ENCODE measurements at regions not wholly inside any gene's neighbourhood (a gene's known extent, or its start where the extent isn't known, plus 50 kb on each side); places are given as distances from the start of the nearest gene placed in this dataset.
A peak's percentile ranks its signal among the peaks of the same experiment; 100 is the strongest.

GRCh38 chr1:106047210-106047609 lies 1009.3 kb upstream of the PRMT6 start:
- Histone ChIP-seq H3K4me1 (ENCODE audit: control insufficient read depth, extremely low read depth, insufficient read depth, low read length) (no peaks in the 10 kb centered on the region), H2AFZ (ENCODE audit: low read depth, low read length) (no peak overlapping the region), H3K79me2 (ENCODE audit: control insufficient read depth, insufficient read depth, low read length) (no peaks in the 10 kb centered on the region), H3K9ac (replicated peaks; ENCODE audit: extremely low read depth, insufficient read depth, low read length) (no peak overlapping the region), H3K36me3 (ENCODE audit: control insufficient read depth in 2 of 2, extremely low read depth in 1 of 2, insufficient read depth in 2 of 2, low read length in 2 of 2) (no peaks in the 10 kb centered on the region), H3K9me1 (replicated peaks; ENCODE audit: control insufficient read depth, extremely low read depth, insufficient read depth, low read length) (no peaks in the 10 kb centered on the region), H3K9me3 (replicated peaks; ENCODE audit: control insufficient read depth, insufficient read depth, low read length) (peaks cover 2% of the 10 kb centered on the region), H3K4me3 (replicated peaks in 1 of 3; ENCODE audit: insufficient read depth in 1 of 3, low read depth in 1 of 3, low read length in 3 of 3) (no peak overlapping the region), H4K20me1 (replicated peaks; ENCODE audit: control insufficient read depth, extremely low read depth, insufficient read depth, low read length) (no peaks in the 10 kb centered on the region), H3K27me3 (ENCODE audit: control insufficient read depth in 2 of 2, insufficient read depth in 2 of 2, low read length in 2 of 2) (no peaks in the 10 kb centered on the region), H3K4me2 (ENCODE audit: insufficient read depth, low read length) (no peak overlapping the region), H3K27ac (ENCODE audit: insufficient read depth, low read depth, low read length) (no peak overlapping the region)
- peak; percentile 50 for FAIRE-seq
- intact Hi-C loops (cut with micrococcal nuclease), result no loop called here
- dilution Hi-C loops (cut with MboI; ENCODE audit: extremely low pct_ligation_motif_present, low sequenced_read_pairs), result no loop called here
- no TSS peak for BruUV-seq (replicated peaks)
- ChIA-PET POLR2A (no interaction called here), CTCF (no interaction called here)
- DNase-seq (ENCODE audit: low read depth, low spot score), result no peak
- TF ChIP-seq FOS (IDR thresholded peaks at IDR 0.05; ENCODE audit: borderline replicate concordance, insufficient read depth, low read length) (no peak), JUN (IDR thresholded peaks at IDR 0.05; ENCODE audit: borderline replicate concordance, insufficient read depth, insufficient read length, low read depth) (no peak), MAX (IDR thresholded peaks at IDR 0.05; ENCODE audit: insufficient read depth, insufficient read length) (no peak), POLR2AphosphoS5 (IDR thresholded peaks at IDR 0.05; ENCODE audit: insufficient read depth, low read depth, low read length) (no peak), MYC (IDR thresholded peaks at IDR 0.05; ENCODE audit: low read depth, low read length) (no peak), EZH2 (IDR thresholded peaks at IDR 0.05; ENCODE audit: borderline replicate concordance, low read depth, low read length, severe bottlenecking) (no peak), POLR2A (IDR thresholded peaks at IDR 0.05; ENCODE audit: low read depth, low read length) (no peak), GATA2 (IDR thresholded peaks at IDR 0.05; ENCODE audit: insufficient read depth, insufficient read length, low read depth, low read length) (no peak)
- TF ChIP-seq, protein P1, sequence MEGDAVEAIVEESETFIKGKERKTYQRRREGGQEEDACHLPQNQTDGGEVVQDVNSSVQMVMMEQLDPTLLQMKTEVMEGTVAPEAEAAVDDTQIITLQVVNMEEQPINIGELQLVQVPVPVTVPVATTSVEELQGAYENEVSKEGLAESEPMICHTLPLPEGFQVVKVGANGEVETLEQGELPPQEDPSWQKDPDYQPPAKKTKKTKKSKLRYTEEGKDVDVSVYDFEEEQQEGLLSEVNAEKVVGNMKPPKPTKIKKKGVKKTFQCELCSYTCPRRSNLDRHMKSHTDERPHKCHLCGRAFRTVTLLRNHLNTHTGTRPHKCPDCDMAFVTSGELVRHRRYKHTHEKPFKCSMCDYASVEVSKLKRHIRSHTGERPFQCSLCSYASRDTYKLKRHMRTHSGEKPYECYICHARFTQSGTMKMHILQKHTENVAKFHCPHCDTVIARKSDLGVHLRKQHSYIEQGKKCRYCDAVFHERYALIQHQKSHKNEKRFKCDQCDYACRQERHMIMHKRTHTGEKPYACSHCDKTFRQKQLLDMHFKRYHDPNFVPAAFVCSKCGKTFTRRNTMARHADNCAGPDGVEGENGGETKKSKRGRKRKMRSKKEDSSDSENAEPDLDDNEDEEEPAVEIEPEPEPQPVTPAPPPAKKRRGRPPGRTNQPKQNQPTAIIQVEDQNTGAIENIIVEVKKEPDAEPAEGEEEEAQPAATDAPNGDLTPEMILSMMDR (IDR thresholded peaks at IDR 0.05; ENCODE audit: extremely low read depth in 1 of 2, insufficient read depth in 1 of 2, low read depth in 1 of 2, low read length in 2 of 2), result no peak

All from endothelial cell of umbilical vein (primary cell).